ENCODE measurements at regions not wholly inside any gene's neighbourhood (a gene's known extent, or its start where the extent isn't known, plus 50 kb on each side); places are given as distances from the start of the nearest gene placed in this dataset.

DNA sequence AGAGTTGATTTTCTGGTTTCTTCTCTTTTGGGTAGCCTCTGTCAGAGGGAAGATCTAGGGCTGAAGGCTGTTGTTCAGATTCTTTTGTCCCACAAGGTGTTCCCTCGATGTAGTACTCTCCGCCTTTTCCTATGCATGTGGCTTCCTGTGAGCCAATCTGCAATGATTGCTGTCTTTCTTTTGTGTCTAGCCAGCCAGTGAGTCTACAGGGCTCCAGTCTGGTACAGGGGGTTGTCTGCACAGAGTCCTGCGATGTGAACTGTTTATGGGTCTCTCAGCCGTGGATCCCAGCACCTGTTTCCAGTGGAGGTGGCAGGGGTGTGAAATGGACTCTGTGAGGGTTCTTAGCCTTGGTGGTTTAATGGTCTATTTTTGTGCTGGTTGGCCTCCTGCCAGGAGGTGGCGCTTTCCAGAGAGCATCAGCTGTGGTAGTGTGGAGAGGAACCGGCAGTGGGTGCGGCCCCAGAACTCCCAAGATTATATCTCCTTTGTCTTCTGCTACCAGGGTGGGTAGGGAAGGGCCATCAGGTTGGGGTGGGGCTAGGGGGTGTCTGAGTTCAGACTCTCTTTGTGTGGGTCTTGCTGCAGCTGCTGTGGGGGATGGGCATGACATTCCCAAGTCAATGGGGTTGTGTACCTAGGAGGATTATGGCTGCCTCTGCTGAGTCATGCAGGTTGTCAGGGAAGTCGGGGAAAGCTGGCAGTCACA lies 81.3 kb upstream of the C21orf91 start:
- no peak for DNase-seq (ENCODE audit: low read depth)

DNA sequence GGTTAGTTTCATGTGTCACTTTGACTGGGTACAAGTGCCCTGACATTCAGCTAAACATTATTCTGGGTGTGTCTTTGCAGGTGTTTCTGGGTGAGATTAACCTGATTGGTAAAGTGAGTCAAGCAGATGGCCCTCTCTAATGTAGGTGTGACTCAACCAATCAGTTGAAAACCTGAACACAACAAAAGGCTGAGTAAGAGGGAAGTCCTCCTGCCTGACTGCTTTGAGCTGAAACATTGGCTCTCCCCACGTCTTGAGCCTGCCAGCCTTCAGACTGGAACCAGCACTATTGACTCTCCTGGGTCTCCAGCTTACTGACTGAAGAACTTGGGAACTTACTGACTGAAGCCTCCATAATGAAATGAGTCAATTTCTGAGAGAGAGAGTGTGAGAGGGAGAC lies 70.0 kb upstream of the C21orf91 start:
- DNase-seq (ENCODE audit: low read depth) = no peak

DNA sequence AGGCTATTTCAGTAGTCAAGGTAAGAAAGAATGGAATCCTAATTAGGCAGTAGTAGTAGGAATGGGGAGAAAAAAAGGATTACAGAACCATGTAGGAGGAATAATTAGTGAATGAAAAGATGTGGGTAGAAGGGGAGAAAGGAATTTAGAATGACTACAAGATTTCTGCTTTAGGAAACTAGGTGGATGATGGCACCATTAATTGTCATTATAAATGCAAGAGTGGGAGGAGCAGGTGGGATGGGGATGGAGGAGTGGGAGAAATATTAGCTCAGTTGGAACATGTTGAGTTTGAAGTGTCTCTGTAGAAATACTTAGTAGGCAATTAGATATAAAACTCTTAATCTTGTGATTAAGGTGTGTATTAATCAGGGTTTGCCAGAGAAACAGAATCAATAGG lies 50.0 kb upstream of the C21orf91 start:
- DNase-seq (ENCODE audit: low read depth) = no peak
